ENCODE measurements at regions not wholly inside any gene's neighbourhood (a gene's known extent, or its start where the extent isn't known, plus 50 kb on each side); places are given as distances from the start of the nearest gene placed in this dataset.

GRCh38 chr5:56580864-56581263, 234.5 kb upstream of the MAP3K1 start:
- no peaks in the 10 kb centered on the region for H3K27me3 ChIP-seq
- intact Hi-C loops (cut with DNase I; ENCODE audit: low total_unique reads): no loop called here
- H3K27ac ChIP-seq: no peak overlapping the region
- H3K9me3 ChIP-seq: no peaks in the 10 kb centered on the region
- H3K4me3 ChIP-seq: no peak overlapping the region
- H3K36me3 ChIP-seq (ENCODE audit: low read depth, missing control alignments): no peaks in the 10 kb centered on the region
- TF ChIP-seq CTCF (IDR thresholded peaks at IDR 0.05) (no peak), POLR2A (IDR thresholded peaks at IDR 0.05) (no peak)
- no peak for DNase-seq
- peaks cover 9% of the 10 kb centered on the region for H3K4me1 ChIP-seq
- 91 to 95% methylated on average over 2 of the region's 2 CpGs for WGBS, 2 donors

- no peak for TF ChIP-seq CTCF (IDR thresholded peaks at IDR 0.05)
- no peak for TF ChIP-seq POLR2A (IDR thresholded peaks at IDR 0.05)
- Histone ChIP-seq H3K4me3 (no peak overlapping the region), H3K27ac (no peak overlapping the region), H3K9me3 (no peaks in the 10 kb centered on the region), H3K36me3 (ENCODE audit: low read depth, missing control alignments) (no peaks in the 10 kb centered on the region), H3K27me3 (no peaks in the 10 kb centered on the region), H3K4me1 (no peaks in the 10 kb centered on the region)
- intact Hi-C loops (cut with DNase I; ENCODE audit: low total_unique reads): no loop called here
- no peak for DNase-seq
Observed at GRCh38 chr5:56575821-56576220, 239.5 kb upstream of the MAP3K1 start.

- Histone ChIP-seq H3K36me3 (ENCODE audit: low read depth, missing control alignments) (no peaks in the 10 kb centered on the region), H3K27me3 (no peaks in the 10 kb centered on the region), H3K4me1 (no peaks in the 10 kb centered on the region), H3K9me3 (no peaks in the 10 kb centered on the region), H3K4me3 (no peak overlapping the region), H3K27ac (no peak overlapping the region)
- intact Hi-C loops (cut with DNase I; ENCODE audit: low total_unique reads): no loop called here
- WGBS, 2 donors: 91 to 100% methylated on average over 1 of the region's 1 CpG
- no peak for TF ChIP-seq POLR2A (IDR thresholded peaks at IDR 0.05)
- TF ChIP-seq CTCF (IDR thresholded peaks at IDR 0.05): no peak
- DNase-seq: no peak
Observed at GRCh38 chr5:56574778-56575177, 240.6 kb upstream of the MAP3K1 start.

- intact Hi-C loops (cut with DNase I; ENCODE audit: low total_unique reads): no loop called here
Observed at GRCh38 chr5:56569566-56569965, 245.8 kb upstream of the MAP3K1 start.

More at GRCh38 chr5:56569566-56569965, 245.8 kb upstream of the MAP3K1 start:
- no peaks in the 10 kb centered on the region for H3K9me3 ChIP-seq
- no peak overlapping the region for H3K4me3 ChIP-seq
- DNase-seq: no peak
- WGBS, 2 donors: 53 to 62% methylated on average over 1 of the region's 1 CpG
- TF ChIP-seq POLR2A (IDR thresholded peaks at IDR 0.05): no peak
- TF ChIP-seq CTCF (IDR thresholded peaks at IDR 0.05): no peak
- H3K4me1 ChIP-seq: no peaks in the 10 kb centered on the region
- H3K27me3 ChIP-seq: no peaks in the 10 kb centered on the region
- no peaks in the 10 kb centered on the region for H3K36me3 ChIP-seq (ENCODE audit: low read depth, missing control alignments)
- H3K27ac ChIP-seq: no peak overlapping the region

Measured in testis (tissue), 2 donors.